DND-41 (cell line): ENCODE measurements at regions not wholly inside any gene's neighbourhood (a gene's known extent, or its start where the extent isn't known, plus 50 kb on each side); places are given as distances from the start of the nearest gene placed in this dataset.

ENCODE experiments used
- ATAC-seq: fragments of 200-7000 bp; cut with Tn5 transposase; 3 replicates; pipeline ENCODE4 v1.9.1; 2021; ENCODE audit warnings: low read depth; ENCODE audit not compliant: insufficient read depth
- DNase-seq: peaks from one replicate; pipeline ENCODE4 v3.0.0-alpha.2; 2020
- H2AFZ ChIP-seq: 2 replicates; pipeline ENCODE4 v1.6.0; 2012; ENCODE audit warnings: low read depth, low read length
- H3K27ac ChIP-seq: 2 replicates; pipeline ENCODE4 v1.5.1; 2012; ENCODE audit warnings: low read length, inconsistent platforms
- H3K27me3 ChIP-seq: fragments of 200-600 bp; sonication (generic); 2 replicates; pipeline ENCODE4 v1.6.0; 2012; ENCODE audit warnings: low read length, mild to moderate bottlenecking, inconsistent platforms; ENCODE audit not compliant: insufficient read depth, poor library complexity
- H3K36me3 ChIP-seq: 2 replicates; pipeline ENCODE4 v1.5.1; 2012; ENCODE audit warnings: low read length, inconsistent platforms; ENCODE audit not compliant: insufficient read depth
- H3K4me1 ChIP-seq: 2 replicates; pipeline ENCODE4 v1.5.1; 2012; ENCODE audit warnings: mild to moderate bottlenecking, low read length; ENCODE audit not compliant: insufficient read depth
- H3K4me2 ChIP-seq: 2 replicates; pipeline ENCODE4 v1.6.0; 2012; ENCODE audit warnings: mild to moderate bottlenecking, moderate library complexity, low read length, inconsistent platforms; ENCODE audit not compliant: insufficient read depth
- H3K4me3 ChIP-seq, 2 experiments: fragments of 200-600 bp in 1 of 2; shearing (Covaris generic) in 1 of 2; 2 replicates each; pipeline ENCODE4 v1.5.1; 2012 to 2016; ENCODE audit warnings: inconsistent platforms in 2 of 2, low read length in 2 of 2, mild to moderate bottlenecking in 2 of 2, low read depth in 1 of 2, moderate library complexity in 1 of 2
- H3K79me2 ChIP-seq: 2 replicates; pipeline ENCODE4 v1.6.0; 2012; ENCODE audit warnings: low read length, inconsistent platforms; ENCODE audit not compliant: insufficient read depth
- H3K9ac ChIP-seq: 2 replicates; pipeline ENCODE4 v1.6.0; 2012; ENCODE audit warnings: low read depth, mild to moderate bottlenecking, inconsistent platforms, low read length, moderate library complexity
- H3K9me3 ChIP-seq: 2 replicates; pipeline ENCODE4 v1.5.1; 2012; ENCODE audit warnings: low read length, moderate library complexity, mild to moderate bottlenecking, inconsistent platforms; ENCODE audit not compliant: insufficient read depth, severe bottlenecking
- H4K20me1 ChIP-seq: 2 replicates; pipeline ENCODE4 v1.6.0; 2012; ENCODE audit warnings: low read length; ENCODE audit not compliant: insufficient read depth
- CTCF ChIP-seq: IDR thresholded peaks from 2 replicates; pipeline ENCODE4 v1.5.1; 2012; ENCODE audit warnings: borderline replicate concordance, low read length, moderate library complexity, mild to moderate bottlenecking; ENCODE audit not compliant: poor library complexity, severe bottlenecking; ENCODE audit errors: extremely low read depth
- EZH2 ChIP-seq: IDR thresholded peaks from 3 replicates; pipeline ENCODE4 v1.6.1; 2012; ENCODE audit warnings: borderline replicate concordance, low read depth, mild to moderate bottlenecking, moderate library complexity, low read length, inconsistent platforms; ENCODE audit not compliant: severe bottlenecking

- DNase-seq, result no peak
- no peak overlapping the region for H2AFZ ChIP-seq
These were observed 372.6 kb upstream of the LRRC7 start for GRCh38 chr1:69195136-69195535.

GRCh38 chr1:69196071-69196470 is 371.7 kb upstream of the LRRC7 start:
- Histone ChIP-seq H3K9me3 (no peaks in the 10 kb centered on the region), H3K27me3 (no peaks in the 10 kb centered on the region), H3K4me3 (no peak overlapping the region), H3K4me1 (no peaks in the 10 kb centered on the region), H3K27ac (no peak overlapping the region), H3K36me3 (no peaks in the 10 kb centered on the region), H2AFZ (no peak overlapping the region), H3K4me2 (no peak overlapping the region), H3K9ac (no peak overlapping the region), H4K20me1 (no peaks in the 10 kb centered on the region), H3K79me2 (no peaks in the 10 kb centered on the region)
- TF ChIP-seq EZH2 (no peak), CTCF (no peak)
- no peak for ATAC-seq
- no peak for DNase-seq

More at GRCh38 chr1:69195136-69195535, 372.6 kb upstream of the LRRC7 start:
- no peaks in the 10 kb centered on the region for H3K27me3 ChIP-seq
- ATAC-seq, result no peak
- no peak overlapping the region for H3K4me2 ChIP-seq
- no peak overlapping the region for H3K9ac ChIP-seq
- no peak overlapping the region for H3K4me3 ChIP-seq
- no peak for TF ChIP-seq EZH2
- no peaks in the 10 kb centered on the region for H3K79me2 ChIP-seq
- no peaks in the 10 kb centered on the region for H3K4me1 ChIP-seq
- H3K27ac ChIP-seq, result no peak overlapping the region
- H3K9me3 ChIP-seq, result no peaks in the 10 kb centered on the region
- H3K36me3 ChIP-seq, result no peaks in the 10 kb centered on the region
- no peaks in the 10 kb centered on the region for H4K20me1 ChIP-seq

GRCh38 chr1:69197816-69198215 is 369.9 kb upstream of the LRRC7 start:
- Histone ChIP-seq H3K9ac (no peak overlapping the region), H3K79me2 (no peaks in the 10 kb centered on the region), H3K27ac (no peak overlapping the region), H3K36me3 (no peaks in the 10 kb centered on the region), H3K4me3 (no peak overlapping the region), H2AFZ (no peak overlapping the region), H3K9me3 (no peaks in the 10 kb centered on the region), H3K4me2 (no peak overlapping the region), H3K4me1 (no peaks in the 10 kb centered on the region), H3K27me3 (no peaks in the 10 kb centered on the region), H4K20me1 (no peaks in the 10 kb centered on the region)
- DNase-seq (no peak), ATAC-seq (no peak)
- no peak for TF ChIP-seq CTCF

GRCh38 chr1:69201716-69202115 is 366.0 kb upstream of the LRRC7 start:
- ATAC-seq, result no peak
- Histone ChIP-seq H3K27ac (no peak overlapping the region), H4K20me1 (no peaks in the 10 kb centered on the region), H3K4me2 (no peak overlapping the region), H3K4me3 (no peak overlapping the region), H3K4me1 (no peaks in the 10 kb centered on the region), H3K79me2 (no peaks in the 10 kb centered on the region), H3K36me3 (no peaks in the 10 kb centered on the region), H3K9ac (no peak overlapping the region), H3K9me3 (peaks cover 4% of the 10 kb centered on the region), H2AFZ (no peak overlapping the region), H3K27me3 (no peaks in the 10 kb centered on the region)
- no peak for TF ChIP-seq CTCF
- DNase-seq, result no peak
